ENCODE measurements at regions not wholly inside any gene's neighbourhood (a gene's known extent, or its start where the extent isn't known, plus 50 kb on each side); places are given as distances from the start of the nearest gene placed in this dataset.

DNA sequence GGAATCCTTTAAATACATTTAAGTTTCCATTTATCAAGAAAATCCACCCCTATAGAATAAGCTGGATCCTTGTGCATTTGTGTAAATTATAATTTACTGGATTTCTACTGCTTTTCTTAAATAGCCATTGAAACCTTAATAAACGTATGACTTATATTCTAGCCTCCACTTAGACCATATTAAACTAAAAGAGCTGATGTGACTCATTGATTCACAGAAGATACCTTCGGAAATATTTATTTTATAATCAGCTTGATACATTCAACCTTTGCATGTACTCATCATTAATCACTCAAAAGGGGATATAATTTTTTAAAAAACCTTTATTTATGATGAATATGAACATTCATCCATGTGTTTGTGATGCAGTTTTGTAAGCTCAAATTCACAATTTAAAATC is 136.3 kb downstream of the SPRY2 start:
- TF ChIP-seq POLR2AphosphoS5 (IDR thresholded peaks at IDR 0.05; ENCODE audit: low read depth, low read length): no peak
- no peak for TF ChIP-seq TAF1 (IDR thresholded peaks at IDR 0.05; ENCODE audit: borderline replicate concordance, insufficient read depth, low read length)
- TF ChIP-seq, protein P1, sequence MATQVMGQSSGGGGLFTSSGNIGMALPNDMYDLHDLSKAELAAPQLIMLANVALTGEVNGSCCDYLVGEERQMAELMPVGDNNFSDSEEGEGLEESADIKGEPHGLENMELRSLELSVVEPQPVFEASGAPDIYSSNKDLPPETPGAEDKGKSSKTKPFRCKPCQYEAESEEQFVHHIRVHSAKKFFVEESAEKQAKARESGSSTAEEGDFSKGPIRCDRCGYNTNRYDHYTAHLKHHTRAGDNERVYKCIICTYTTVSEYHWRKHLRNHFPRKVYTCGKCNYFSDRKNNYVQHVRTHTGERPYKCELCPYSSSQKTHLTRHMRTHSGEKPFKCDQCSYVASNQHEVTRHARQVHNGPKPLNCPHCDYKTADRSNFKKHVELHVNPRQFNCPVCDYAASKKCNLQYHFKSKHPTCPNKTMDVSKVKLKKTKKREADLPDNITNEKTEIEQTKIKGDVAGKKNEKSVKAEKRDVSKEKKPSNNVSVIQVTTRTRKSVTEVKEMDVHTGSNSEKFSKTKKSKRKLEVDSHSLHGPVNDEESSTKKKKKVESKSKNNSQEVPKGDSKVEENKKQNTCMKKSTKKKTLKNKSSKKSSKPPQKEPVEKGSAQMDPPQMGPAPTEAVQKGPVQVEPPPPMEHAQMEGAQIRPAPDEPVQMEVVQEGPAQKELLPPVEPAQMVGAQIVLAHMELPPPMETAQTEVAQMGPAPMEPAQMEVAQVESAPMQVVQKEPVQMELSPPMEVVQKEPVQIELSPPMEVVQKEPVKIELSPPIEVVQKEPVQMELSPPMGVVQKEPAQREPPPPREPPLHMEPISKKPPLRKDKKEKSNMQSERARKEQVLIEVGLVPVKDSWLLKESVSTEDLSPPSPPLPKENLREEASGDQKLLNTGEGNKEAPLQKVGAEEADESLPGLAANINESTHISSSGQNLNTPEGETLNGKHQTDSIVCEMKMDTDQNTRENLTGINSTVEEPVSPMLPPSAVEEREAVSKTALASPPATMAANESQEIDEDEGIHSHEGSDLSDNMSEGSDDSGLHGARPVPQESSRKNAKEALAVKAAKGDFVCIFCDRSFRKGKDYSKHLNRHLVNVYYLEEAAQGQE (IDR thresholded peaks at IDR 0.05; ENCODE audit: insufficient read depth in 1 of 2, low read depth in 2 of 2, low read length in 2 of 2): no peak
- no peak for TF ChIP-seq FOXP2 (optimal IDR thresholded peaks at IDR 0.05; ENCODE audit: borderline replicate concordance, extremely low read depth, extremely low read length, insufficient read depth)
- TF ChIP-seq SIN3A (IDR thresholded peaks at IDR 0.05; ENCODE audit: borderline replicate concordance, insufficient read depth, low read length): no peak

DNA sequence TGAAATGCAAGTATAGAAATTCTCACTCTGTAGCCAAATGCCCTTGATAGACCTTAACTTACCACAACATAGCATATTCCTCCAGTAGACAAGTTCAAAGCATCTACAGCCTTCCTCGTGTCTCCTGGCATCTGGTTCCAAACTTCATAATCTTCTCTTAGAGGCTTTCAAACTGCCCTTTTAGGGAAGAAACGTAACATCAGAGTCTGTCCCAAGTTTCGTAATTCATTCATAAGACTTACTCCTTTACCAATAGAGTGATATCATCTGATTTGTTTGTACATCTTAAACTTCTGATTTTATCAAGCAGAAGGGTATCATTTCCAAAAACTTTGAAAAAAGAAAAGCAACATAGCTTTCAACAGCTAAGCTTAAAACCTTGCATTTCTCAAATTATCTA is 137.4 kb downstream of the SPRY2 start:
- TF ChIP-seq SIN3A (IDR thresholded peaks at IDR 0.05; ENCODE audit: borderline replicate concordance, insufficient read depth, low read length) (no peak), POLR2AphosphoS5 (IDR thresholded peaks at IDR 0.05; ENCODE audit: low read depth, low read length) (no peak), TAF1 (IDR thresholded peaks at IDR 0.05; ENCODE audit: borderline replicate concordance, insufficient read depth, low read length) (no peak), FOXP2 (optimal IDR thresholded peaks at IDR 0.05; ENCODE audit: borderline replicate concordance, extremely low read depth, extremely low read length, insufficient read depth) (no peak)
- TF ChIP-seq, protein P1 (IDR thresholded peaks at IDR 0.05; ENCODE audit: insufficient read depth in 1 of 2, low read depth in 2 of 2, low read length in 2 of 2): no peak

DNA sequence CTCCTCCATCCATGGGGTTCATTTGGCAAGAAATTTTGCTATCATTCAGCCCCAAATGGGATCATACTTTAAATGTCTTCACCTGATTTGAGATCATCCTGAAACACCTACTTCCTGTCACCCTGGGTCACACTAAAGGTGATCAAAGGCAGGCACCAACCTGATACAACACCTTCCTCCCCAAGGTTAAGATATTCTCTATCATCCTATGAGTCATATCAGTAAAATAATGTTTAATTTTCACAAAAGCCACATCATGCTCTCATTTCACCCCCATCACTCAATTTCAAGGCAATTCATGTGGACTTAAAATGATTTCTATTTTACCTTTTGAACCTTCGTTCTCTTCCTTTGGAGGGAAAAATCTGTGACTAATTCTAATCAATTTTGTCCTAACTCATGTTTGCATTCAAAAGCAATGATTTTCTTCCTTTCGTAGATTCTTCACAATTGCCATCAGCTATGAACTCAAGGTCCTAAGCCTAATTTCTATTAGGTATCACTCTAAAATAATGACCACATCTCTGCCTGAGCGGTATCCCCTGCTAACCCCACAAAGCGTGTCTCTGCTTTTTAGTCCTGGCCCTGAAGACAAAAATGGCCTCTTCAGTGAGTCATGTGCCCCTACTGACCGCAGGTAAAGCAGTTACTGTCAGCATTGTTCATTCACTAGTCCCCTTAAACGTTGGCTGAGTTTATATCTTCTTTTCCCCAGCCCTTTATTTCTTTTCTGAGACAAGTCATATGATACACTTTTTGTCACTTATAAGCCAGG is 139.0 kb downstream of the SPRY2 start:
- TF ChIP-seq FOXP2 (optimal IDR thresholded peaks at IDR 0.05; ENCODE audit: borderline replicate concordance, extremely low read depth, extremely low read length, insufficient read depth) (no peak), TAF1 (IDR thresholded peaks at IDR 0.05; ENCODE audit: borderline replicate concordance, insufficient read depth, low read length) (no peak), POLR2AphosphoS5 (IDR thresholded peaks at IDR 0.05; ENCODE audit: low read depth, low read length) (no peak), SIN3A (IDR thresholded peaks at IDR 0.05; ENCODE audit: borderline replicate concordance, insufficient read depth, low read length) (no peak)
- TF ChIP-seq, protein P1 (IDR thresholded peaks at IDR 0.05; ENCODE audit: insufficient read depth in 1 of 2, low read depth in 2 of 2, low read length in 2 of 2): no peak

DNA sequence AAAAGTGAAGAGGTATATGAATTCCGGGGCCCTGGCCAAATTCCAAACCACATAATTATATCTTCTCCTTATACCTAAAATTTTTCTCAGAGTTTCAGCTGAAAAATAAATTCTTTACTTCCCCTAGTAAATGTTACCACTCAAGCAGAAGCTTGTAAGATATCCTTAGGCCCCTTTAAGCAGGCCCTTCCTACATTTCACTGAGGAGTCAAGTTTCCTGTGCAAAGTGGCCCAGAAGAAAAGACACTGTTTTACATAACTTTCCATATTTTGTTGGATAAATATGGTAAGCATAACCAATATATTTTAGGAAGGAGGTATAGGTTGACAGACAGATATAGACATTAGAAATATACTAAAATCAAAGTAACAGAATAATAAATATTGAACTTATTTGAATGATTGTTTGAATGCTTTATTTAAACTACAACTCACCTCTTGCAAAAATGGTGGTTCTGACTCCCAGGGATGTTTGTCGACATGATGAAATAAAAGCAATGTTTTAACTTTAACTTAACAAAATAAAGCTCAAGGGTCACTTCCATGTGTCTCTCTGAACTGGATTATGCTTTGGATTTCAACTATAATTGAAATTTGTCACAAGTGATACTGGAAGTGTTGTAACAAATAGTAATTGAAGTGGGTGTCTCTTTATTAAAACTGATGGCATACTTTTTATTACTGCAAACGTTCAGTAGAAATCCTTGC is 141.2 kb downstream of the SPRY2 start:
- TF ChIP-seq FOXP2 (optimal IDR thresholded peaks at IDR 0.05; ENCODE audit: borderline replicate concordance, extremely low read depth, extremely low read length, insufficient read depth): no peak
- TF ChIP-seq, protein P1 (IDR thresholded peaks at IDR 0.05; ENCODE audit: insufficient read depth in 1 of 2, low read depth in 2 of 2, low read length in 2 of 2): no peak
- no peak for TF ChIP-seq SIN3A (IDR thresholded peaks at IDR 0.05; ENCODE audit: borderline replicate concordance, insufficient read depth, low read length)
- no peak for TF ChIP-seq TAF1 (IDR thresholded peaks at IDR 0.05; ENCODE audit: borderline replicate concordance, insufficient read depth, low read length)
- no peak for TF ChIP-seq POLR2AphosphoS5 (IDR thresholded peaks at IDR 0.05; ENCODE audit: low read depth, low read length)

All from PFSK-1 (cell line).